Mesenchymal stem cell (in vitro differentiated cells and primary cell): ENCODE measurements at regions not wholly inside any gene's neighbourhood (a gene's known extent, or its start where the extent isn't known, plus 50 kb on each side); places are given as distances from the start of the nearest gene placed in this dataset.

Source experiments
- DNase-seq: peaks from one replicate; pipeline ENCODE4 v3.0.0-alpha.2; 2013
- H2AFZ ChIP-seq: one replicate; pipeline ENCODE4 v1.6.1; 2013; ENCODE audit warnings: low read depth, mild to moderate bottlenecking, control low read depth, inconsistent platforms, low read length, moderate library complexity
- H2AK5ac ChIP-seq: 2 replicates; pipeline ENCODE4 v1.6.1; 2013; ENCODE audit warnings: low read length, moderate library complexity, mild to moderate bottlenecking, inconsistent platforms; ENCODE audit not compliant: severe bottlenecking
- H2BK120ac ChIP-seq: one replicate; pipeline ENCODE4 v1.6.1; 2013; ENCODE audit warnings: low read depth, mild to moderate bottlenecking, inconsistent platforms, low read length, moderate library complexity
- H2BK12ac ChIP-seq, 2 experiments: one replicate each; pipeline ENCODE4 v1.6.1; 2013; ENCODE audit warnings: inconsistent platforms in 2 of 2, low read length in 2 of 2, mild to moderate bottlenecking in 2 of 2, moderate library complexity in 2 of 2, control low read depth in 1 of 2
- H2BK15ac ChIP-seq: one replicate; pipeline ENCODE4 v1.6.1; 2013; ENCODE audit warnings: mild to moderate bottlenecking, low read depth, inconsistent platforms; ENCODE audit not compliant: poor library complexity, severe bottlenecking
- H2BK5ac ChIP-seq: 2 replicates; pipeline ENCODE4 v1.6.1; 2013; ENCODE audit warnings: low read depth, mild to moderate bottlenecking, low read length, control low read depth, inconsistent platforms; ENCODE audit not compliant: poor library complexity, severe bottlenecking
- H3K14ac ChIP-seq, 2 experiments: one replicate each; pipeline ENCODE4 v1.6.1; 2013; ENCODE audit warnings: inconsistent platforms in 2 of 2, low read length in 2 of 2, control low read depth in 1 of 2, mild to moderate bottlenecking in 1 of 2, moderate library complexity in 1 of 2
- H3K18ac ChIP-seq, 2 experiments: one replicate each; pipeline ENCODE4 v1.6.1; 2013; ENCODE audit warnings: inconsistent platforms in 2 of 2, low read length in 2 of 2, control low read depth in 1 of 2, low read depth in 1 of 2, mild to moderate bottlenecking in 1 of 2
- H3K23ac ChIP-seq, 2 experiments: one replicate each; pipeline ENCODE4 v1.6.1; 2013; ENCODE audit warnings: inconsistent platforms in 2 of 2, low read length in 2 of 2, mild to moderate bottlenecking in 2 of 2, moderate library complexity in 2 of 2, control low read depth in 1 of 2
- H3K27ac ChIP-seq: 2 replicates; pipeline ENCODE4 v1.5.1; 2013; ENCODE audit warnings: mild to moderate bottlenecking, moderate library complexity, low read length, control low read depth, inconsistent platforms; ENCODE audit not compliant: poor library complexity, severe bottlenecking
- H3K27me3 ChIP-seq, 2 experiments: 2 replicates each; pipeline versions ENCODE4 v1.6.1 to v1.7.0; 2013; ENCODE audit warnings: low read length in 2 of 2, mild to moderate bottlenecking in 2 of 2, moderate library complexity in 2 of 2, control low read depth in 1 of 2, inconsistent platforms in 1 of 2; ENCODE audit not compliant: control insufficient read depth in 1 of 2, insufficient read depth in 1 of 2
- H3K36me3 ChIP-seq, 2 experiments: 2 replicates each; pipeline versions ENCODE4 v1.6.1 to v1.7.0; 2013; ENCODE audit warnings: low read length in 2 of 2, control low read depth in 1 of 2, inconsistent platforms in 1 of 2, low read depth in 1 of 2, mild to moderate bottlenecking in 1 of 2; ENCODE audit not compliant: insufficient read depth in 2 of 2, control insufficient read depth in 1 of 2
- H3K4ac ChIP-seq, 2 experiments: one replicate each; pipeline ENCODE4 v1.6.1; 2013; ENCODE audit warnings: inconsistent platforms in 2 of 2, low read length in 2 of 2, mild to moderate bottlenecking in 2 of 2, moderate library complexity in 2 of 2, control low read depth in 1 of 2, low read depth in 1 of 2
- H3K4me1 ChIP-seq: 2 replicates; pipeline ENCODE4 v1.6.1; 2013; ENCODE audit warnings: low read depth, low read length, control low read depth; ENCODE audit not compliant: control insufficient read depth, insufficient read depth
- H3K4me2 ChIP-seq: 2 replicates; pipeline ENCODE4 v1.6.1; 2013; ENCODE audit warnings: low read length, mild to moderate bottlenecking, inconsistent platforms; ENCODE audit not compliant: poor library complexity, severe bottlenecking
- H3K4me3 ChIP-seq, 2 experiments: 2 replicates each; pipeline versions ENCODE4 v1.5.1 to v1.7.0; 2013; ENCODE audit warnings: low read length in 2 of 2, mild to moderate bottlenecking in 2 of 2, control low read depth in 1 of 2, low read depth in 1 of 2; ENCODE audit not compliant: insufficient read depth in 1 of 2
- H3K79me1 ChIP-seq: replicated peaks from 2 replicates; pipeline ENCODE4 v1.6.1; 2013; ENCODE audit warnings: mild to moderate bottlenecking, control low read depth, low read length, inconsistent platforms; ENCODE audit not compliant: poor library complexity, severe bottlenecking
- H3K9ac ChIP-seq: 2 replicates; pipeline ENCODE4 v1.7.0; 2013; ENCODE audit warnings: mild to moderate bottlenecking, low read length, moderate library complexity
- H3K9me3 ChIP-seq: 2 replicates; pipeline ENCODE4 v1.7.0; 2013; ENCODE audit warnings: mild to moderate bottlenecking, low read length; ENCODE audit not compliant: control insufficient read depth
- H4K8ac ChIP-seq: one replicate; pipeline ENCODE4 v1.6.1; 2013; ENCODE audit warnings: inconsistent platforms, mild to moderate bottlenecking, low read length, moderate library complexity
- H4K91ac ChIP-seq: one replicate; pipeline ENCODE4 v1.6.1; 2013; ENCODE audit warnings: mild to moderate bottlenecking, low read length, inconsistent platforms
- WGBS: methylation state at CpG from one replicate; pipeline ENCODE4 v1.1.7; 2013; ENCODE audit warnings: mixed read lengths; 5-methylcytosine and 5-hydroxymethylcytosine counted together

DNA sequence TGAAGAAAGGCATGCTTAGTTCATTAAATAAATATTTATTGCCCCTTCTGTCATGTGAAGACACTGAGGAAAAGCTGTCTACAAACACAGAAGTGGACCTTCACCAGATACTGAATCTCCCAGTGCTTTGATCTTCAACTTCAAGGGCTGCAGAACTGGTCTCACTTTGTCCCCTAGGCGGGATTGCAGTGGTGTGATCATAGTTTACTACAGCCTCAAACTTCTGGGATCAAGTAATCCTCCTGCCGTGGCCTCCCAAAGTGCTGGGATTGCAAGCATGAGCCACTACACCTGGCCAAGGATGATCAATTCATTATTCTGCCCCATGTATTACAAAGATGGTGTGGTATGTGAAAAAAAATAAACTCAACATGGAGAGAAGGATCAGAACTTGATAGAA is 496.2 kb upstream of the HS3ST5 start:
- no peak overlapping the region for H4K8ac ChIP-seq
- no peak overlapping the region for H3K4me3 ChIP-seq
- H2BK15ac ChIP-seq = no peak overlapping the region
- H3K9ac ChIP-seq = no peak overlapping the region
- H3K4me1 ChIP-seq = no peaks in the 10 kb centered on the region
- no peak overlapping the region for H3K14ac ChIP-seq
- DNase-seq = no peak
- H3K23ac ChIP-seq = no peak overlapping the region
- H3K9me3 ChIP-seq = no peaks in the 10 kb centered on the region
- H2AFZ ChIP-seq = no peak overlapping the region
- H2BK120ac ChIP-seq = no peak overlapping the region
- H2BK5ac ChIP-seq = no peak overlapping the region
- no peak overlapping the region for H3K4me2 ChIP-seq
- H3K36me3 ChIP-seq = no peaks in the 10 kb centered on the region
- H3K79me1 ChIP-seq = no peaks in the 10 kb centered on the region
- no peak overlapping the region for H3K18ac ChIP-seq
- H2BK12ac ChIP-seq = no peak overlapping the region
- no peak overlapping the region for H3K4ac ChIP-seq
- H3K27ac ChIP-seq = no peak overlapping the region
- no peak overlapping the region for H4K91ac ChIP-seq
- no peaks in the 10 kb centered on the region for H3K27me3 ChIP-seq
- 68% methylated on average over 2 of the region's 2 CpGs for WGBS
- H2AK5ac ChIP-seq = no peak overlapping the region

DNA sequence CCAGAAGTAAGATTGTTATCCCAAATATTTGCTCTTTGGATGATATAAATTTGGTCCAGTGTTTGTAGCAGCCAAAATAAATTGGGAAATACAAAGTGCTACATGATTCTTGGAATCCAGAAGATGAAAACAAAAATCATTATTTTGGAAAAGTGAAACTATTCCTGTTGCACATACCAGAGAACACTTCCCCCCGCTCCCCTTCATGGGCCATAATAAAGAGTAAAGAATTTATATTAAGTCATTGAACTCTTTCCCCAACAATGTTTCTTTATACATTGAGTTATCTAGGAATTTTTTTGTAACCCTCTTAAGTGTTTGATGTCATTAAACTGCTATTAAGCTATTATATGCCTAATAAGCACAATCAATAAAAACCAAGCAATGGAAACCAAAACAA is 490.4 kb upstream of the HS3ST5 start:
- Histone ChIP-seq H4K8ac (no peak overlapping the region), H2AK5ac (no peak overlapping the region), H3K4me3 (no peak overlapping the region), H2BK12ac (no peak overlapping the region), H3K23ac (no peak overlapping the region), H3K14ac (no peak overlapping the region), H3K27ac (no peak overlapping the region), H4K91ac (no peak overlapping the region), H2BK5ac (no peak overlapping the region), H3K36me3 (no peaks in the 10 kb centered on the region), H3K4ac (no peak overlapping the region), H3K9ac (no peak overlapping the region), H3K27me3 (no peaks in the 10 kb centered on the region), H2AFZ (no peak overlapping the region), H3K9me3 (no peaks in the 10 kb centered on the region), H3K79me1 (no peaks in the 10 kb centered on the region), H3K4me1 (no peaks in the 10 kb centered on the region), H2BK120ac (no peak overlapping the region), H3K18ac (no peak overlapping the region), H2BK15ac (no peak overlapping the region), H3K4me2 (no peak overlapping the region)
- WGBS = no CpG with 5 or more reads among the region's 1 CpG
- no peak for DNase-seq

DNA sequence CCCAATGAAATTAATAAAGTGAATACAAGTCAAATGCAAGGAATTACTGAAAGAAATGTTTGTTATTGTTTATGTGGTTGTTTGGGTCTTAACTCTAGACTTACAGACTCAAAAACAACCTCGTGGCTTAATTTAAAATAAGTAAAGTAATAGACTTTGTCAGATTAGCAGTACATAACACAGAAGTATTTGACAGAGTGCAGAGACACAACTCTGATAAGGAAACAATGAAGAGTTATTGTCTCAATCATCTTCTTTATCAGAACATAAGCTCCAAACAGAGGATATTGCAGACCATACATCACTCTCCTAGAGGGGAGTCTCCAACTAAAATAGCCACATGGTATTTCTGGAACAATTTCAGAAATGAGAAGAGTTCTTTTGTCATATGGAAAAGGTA is 487.7 kb upstream of the HS3ST5 start:
- H3K36me3 ChIP-seq = no peaks in the 10 kb centered on the region
- no peak overlapping the region for H2BK12ac ChIP-seq
- no peak overlapping the region for H2AK5ac ChIP-seq
- H2BK120ac ChIP-seq = no peak overlapping the region
- no peak overlapping the region for H4K8ac ChIP-seq
- no peak overlapping the region for H3K4me3 ChIP-seq
- H4K91ac ChIP-seq = no peak overlapping the region
- no peaks in the 10 kb centered on the region for H3K9me3 ChIP-seq
- no peak overlapping the region for H3K27ac ChIP-seq
- H3K23ac ChIP-seq = no peak overlapping the region
- no peaks in the 10 kb centered on the region for H3K27me3 ChIP-seq
- WGBS = no CpG with 5 or more reads among the region's 1 CpG
- no peaks in the 10 kb centered on the region for H3K79me1 ChIP-seq
- no peak overlapping the region for H3K4me2 ChIP-seq
- no peak overlapping the region for H3K18ac ChIP-seq
- no peak for DNase-seq
- H3K14ac ChIP-seq = no peak overlapping the region
- no peaks in the 10 kb centered on the region for H3K4me1 ChIP-seq
- H2AFZ ChIP-seq = no peak overlapping the region
- H3K9ac ChIP-seq = no peak overlapping the region
- H3K4ac ChIP-seq = no peak overlapping the region
- no peak overlapping the region for H2BK15ac ChIP-seq
- no peak overlapping the region for H2BK5ac ChIP-seq

DNA sequence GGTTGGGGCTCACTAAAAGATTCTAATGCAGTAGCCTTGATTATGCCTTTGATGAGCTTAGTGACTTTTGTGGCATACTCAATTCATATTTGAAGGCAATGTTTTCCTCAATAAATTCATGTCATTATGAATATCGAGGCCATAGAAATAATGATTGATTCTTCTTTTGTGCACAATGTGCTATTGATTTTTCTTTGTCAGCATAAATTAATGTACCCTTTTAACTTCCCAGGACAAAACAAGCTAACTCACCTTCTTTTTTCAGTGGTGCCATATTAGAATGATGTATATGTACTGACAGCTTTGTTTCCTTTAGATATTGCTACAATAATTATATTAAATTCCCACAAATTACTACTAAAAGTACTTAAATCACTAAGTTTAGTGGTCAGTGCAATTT is 484.3 kb upstream of the HS3ST5 start:
- no CpG with 5 or more reads among the region's 1 CpG for WGBS
- no peak overlapping the region for H3K14ac ChIP-seq
- DNase-seq = no peak
- H2AFZ ChIP-seq = no peak overlapping the region
- no peak overlapping the region for H3K4ac ChIP-seq
- H4K91ac ChIP-seq = no peak overlapping the region
- H2BK12ac ChIP-seq = no peak overlapping the region
- no peaks in the 10 kb centered on the region for H3K27me3 ChIP-seq
- no peak overlapping the region for H2AK5ac ChIP-seq
- no peaks in the 10 kb centered on the region for H3K4me1 ChIP-seq
- H3K23ac ChIP-seq = no peak overlapping the region
- H3K4me2 ChIP-seq = no peak overlapping the region
- H2BK120ac ChIP-seq = no peak overlapping the region
- no peak overlapping the region for H3K9ac ChIP-seq
- H3K4me3 ChIP-seq = no peak overlapping the region
- no peak overlapping the region for H2BK15ac ChIP-seq
- no peak overlapping the region for H3K27ac ChIP-seq
- H3K18ac ChIP-seq = no peak overlapping the region
- no peaks in the 10 kb centered on the region for H3K9me3 ChIP-seq
- no peak overlapping the region for H2BK5ac ChIP-seq
- no peaks in the 10 kb centered on the region for H3K79me1 ChIP-seq
- H4K8ac ChIP-seq = no peak overlapping the region
- no peaks in the 10 kb centered on the region for H3K36me3 ChIP-seq
